Activated CD4-positive, alpha-beta T cell treated with anti-CD3 and anti-CD28 coated beads, Interleukin-2, amount 50 U/mL, for 48 hours (primary cell): ENCODE measurements at regions not wholly inside any gene's neighbourhood (a gene's known extent, or its start where the extent isn't known, plus 50 kb on each side); places are given as distances from the start of the nearest gene placed in this dataset.
"Not testable (repeated sequence)": the region's sequence is repeated elsewhere in the genome, so short reads cannot be mapped to it uniquely, and the experiment has no call there.

Source experiments
- DNase-seq, 2 experiments: peaks; one replicate each; pipeline ENCODE4 v3.0.0-alpha.2; 2020

GRCh38 chr5:176018598-176018997 lies 50.5 kb upstream of the THOC3 start:
- DNase-seq: not testable (repeated sequence)

- not testable (repeated sequence) for DNase-seq
Measured at GRCh38 chr5:176020852-176021251, 52.7 kb upstream of the THOC3 start.

- not testable (repeated sequence) for DNase-seq
Measured at GRCh38 chr5:176023535-176023934, 55.4 kb upstream of the THOC3 start.

GRCh38 chr5:176029445-176029844 lies 61.3 kb upstream of the THOC3 start:
- not testable (repeated sequence) for DNase-seq

- not testable (repeated sequence) for DNase-seq
Measured at GRCh38 chr5:176030361-176031117, 62.4 kb upstream of the THOC3 start.

GRCh38 chr5:176031118-176031510 lies 63.0 kb upstream of the THOC3 start:
- DNase-seq: not testable (repeated sequence)

- DNase-seq: not testable (repeated sequence)
Measured at GRCh38 chr5:176033186-176033585, 65.1 kb upstream of the THOC3 start.

- not testable (repeated sequence) for DNase-seq
Measured at GRCh38 chr5:176034407-176035200, 66.5 kb upstream of the THOC3 start.

GRCh38 chr5:176035201-176035530 lies 67.1 kb upstream of the THOC3 start:
- DNase-seq: not testable (repeated sequence)

- not testable (repeated sequence) for DNase-seq
Measured at GRCh38 chr5:176035816-176036308, 67.7 kb upstream of the THOC3 start.

GRCh38 chr5:176036391-176036790 lies 68.3 kb upstream of the THOC3 start:
- not testable (repeated sequence) for DNase-seq

GRCh38 chr5:176037190-176037589 lies 69.1 kb upstream of the THOC3 start:
- not testable (repeated sequence) for DNase-seq

- DNase-seq: not testable (repeated sequence)
Measured at GRCh38 chr5:176040105-176040801, 72.1 kb upstream of the THOC3 start.

GRCh38 chr5:176041248-176041994 lies 73.3 kb upstream of the THOC3 start:
- DNase-seq: not testable (repeated sequence)

GRCh38 chr5:176042020-176042658 lies 74.0 kb upstream of the THOC3 start:
- not testable (repeated sequence) for DNase-seq

- DNase-seq: not testable (repeated sequence)
Measured at GRCh38 chr5:176043252-176043829, 75.2 kb upstream of the THOC3 start.

GRCh38 chr5:176043986-176044385 lies 75.9 kb upstream of the THOC3 start:
- not testable (repeated sequence) for DNase-seq

- not testable (repeated sequence) for DNase-seq
Measured at GRCh38 chr5:176044431-176044830, 76.3 kb upstream of the THOC3 start.

GRCh38 chr5:176045442-176045841 lies 77.3 kb upstream of the THOC3 start:
- not testable (repeated sequence) for DNase-seq

- DNase-seq: not testable (repeated sequence)
Measured at GRCh38 chr5:176048671-176049070, 80.6 kb upstream of the THOC3 start.

- not testable (repeated sequence) for DNase-seq
Measured at GRCh38 chr5:176060472-176061268, 92.6 kb upstream of the THOC3 start.
